ENCODE measurements at regions not wholly inside any gene's neighbourhood (a gene's known extent, or its start where the extent isn't known, plus 50 kb on each side); places are given as distances from the start of the nearest gene placed in this dataset.

DNA sequence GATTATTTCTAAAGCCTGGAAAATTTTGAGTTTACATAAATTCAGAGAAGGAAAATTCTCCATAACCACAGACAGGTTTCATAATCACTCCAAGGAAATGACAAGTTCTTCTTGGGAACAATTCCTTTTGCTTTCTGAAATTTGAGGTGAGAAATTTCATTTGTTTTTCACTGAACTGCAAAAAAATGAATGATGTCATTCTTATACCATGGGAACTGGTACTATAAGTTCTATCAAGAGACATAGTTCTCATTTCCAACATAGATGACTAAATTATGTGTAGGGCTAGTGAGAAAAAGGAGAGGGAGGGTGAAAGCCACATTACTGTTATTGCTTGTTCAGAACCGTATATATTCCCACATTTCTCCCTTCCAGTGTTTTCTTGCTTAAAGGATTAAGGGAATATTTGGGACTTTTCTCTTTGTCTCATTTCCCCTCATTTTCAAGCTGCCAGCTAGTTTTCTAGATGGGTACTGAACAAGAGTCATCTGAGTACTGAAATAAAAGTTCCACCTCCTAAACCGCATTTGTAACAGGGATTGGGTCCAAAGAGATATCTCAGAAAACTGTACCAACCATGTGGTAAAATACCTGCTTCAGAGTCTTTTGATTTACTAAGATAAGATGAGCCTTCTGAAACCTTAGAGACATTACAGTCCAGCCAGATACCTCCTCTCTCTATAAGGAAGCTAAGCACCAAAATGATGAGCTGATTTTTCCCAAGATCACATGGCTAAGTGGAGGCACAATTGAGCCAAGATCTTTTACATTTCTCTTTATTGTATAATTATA lies 144.3 kb upstream of the PRDM1 start:
- ChIA-PET CTCF (interaction anchor here (1.8 kb wide), 1 partner anchor 18 kb away, joined by 4 read pairs; no protein-coding TSS in a partner anchor), POLR2A (no interaction called here)
- peaks cover 7% of the 10 kb centered on the region for H3K9me3 Mint-ChIP-seq
- H3K27ac Mint-ChIP-seq = no peak overlapping the region
- H3K4me3 Mint-ChIP-seq = no peak overlapping the region
- no peaks in the 10 kb centered on the region for H3K36me3 Mint-ChIP-seq (ENCODE audit: low read depth)
- DNase-seq = no peak
- H3K27me3 Mint-ChIP-seq = peaks cover 6% of the 10 kb centered on the region
- H3K4me1 Mint-ChIP-seq = peaks cover 3% of the 10 kb centered on the region

DNA sequence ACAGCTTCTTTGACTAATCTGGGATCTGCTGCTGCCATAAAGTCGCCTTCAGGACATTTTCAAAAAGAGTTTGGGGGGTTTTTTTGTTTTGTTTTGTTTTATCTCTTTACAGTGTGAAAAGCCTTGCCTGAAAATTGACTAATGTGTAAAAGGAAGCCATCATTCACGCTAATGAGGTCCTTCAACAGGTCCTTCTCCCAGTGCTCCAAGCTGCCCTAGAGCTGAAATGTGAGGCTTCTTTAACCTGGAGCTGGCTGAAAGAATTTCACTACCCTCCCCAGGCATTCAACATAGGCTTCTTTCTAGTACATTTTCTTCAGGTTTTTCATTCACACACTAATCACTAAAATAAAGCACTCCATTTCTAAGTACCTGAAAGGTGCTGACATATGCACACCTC lies 145.1 kb upstream of the PRDM1 start:
- peaks cover 3% of the 10 kb centered on the region for H3K4me1 Mint-ChIP-seq
- CTCF ChIA-PET = interaction anchor here (0.6 to 1.8 kb wide), 2 partner anchors 18 to 90 kb away, joined by 4 read pairs; no protein-coding TSS in a partner anchor

DNA sequence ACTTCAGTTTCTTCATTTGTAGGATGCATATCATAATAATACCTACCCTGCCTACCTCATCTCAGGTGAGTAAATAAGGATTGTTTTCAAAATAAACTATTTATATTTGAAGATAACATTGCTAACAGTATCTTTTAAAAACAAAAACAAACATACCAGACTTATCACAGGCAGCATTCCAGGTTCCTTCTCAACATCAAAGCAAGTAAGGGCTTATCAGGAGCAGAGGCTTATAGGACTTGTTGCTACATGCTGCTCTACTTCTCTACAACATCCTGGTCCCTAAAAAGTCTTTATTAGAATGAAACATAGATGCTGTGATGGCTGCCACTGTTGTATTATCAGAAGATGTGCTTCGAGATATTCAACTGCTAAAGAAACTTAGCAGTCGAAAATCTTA lies 149.2 kb upstream of the PRDM1 start:
- Mint-ChIP-seq H3K9me3 (peaks cover 7% of the 10 kb centered on the region), H3K4me1 (no peaks in the 10 kb centered on the region), H3K4me3 (no peak overlapping the region), H3K27ac (no peak overlapping the region), H3K27me3 (peaks cover 3% of the 10 kb centered on the region), H3K36me3 (ENCODE audit: low read depth) (no peaks in the 10 kb centered on the region)
- DNase-seq = no peak
- ChIA-PET CTCF (no interaction called here), POLR2A (no interaction called here)

More for the DNA sequence above, 145.1 kb upstream of the PRDM1 start:
- no peak overlapping the region for H3K4me3 Mint-ChIP-seq
- H3K27ac Mint-ChIP-seq = no peak overlapping the region
- no peaks in the 10 kb centered on the region for H3K36me3 Mint-ChIP-seq (ENCODE audit: low read depth)
- POLR2A ChIA-PET = no interaction called here
- H3K27me3 Mint-ChIP-seq = peaks cover 6% of the 10 kb centered on the region
- peaks cover 5% of the 10 kb centered on the region for H3K9me3 Mint-ChIP-seq
- no peak for DNase-seq

DNA sequence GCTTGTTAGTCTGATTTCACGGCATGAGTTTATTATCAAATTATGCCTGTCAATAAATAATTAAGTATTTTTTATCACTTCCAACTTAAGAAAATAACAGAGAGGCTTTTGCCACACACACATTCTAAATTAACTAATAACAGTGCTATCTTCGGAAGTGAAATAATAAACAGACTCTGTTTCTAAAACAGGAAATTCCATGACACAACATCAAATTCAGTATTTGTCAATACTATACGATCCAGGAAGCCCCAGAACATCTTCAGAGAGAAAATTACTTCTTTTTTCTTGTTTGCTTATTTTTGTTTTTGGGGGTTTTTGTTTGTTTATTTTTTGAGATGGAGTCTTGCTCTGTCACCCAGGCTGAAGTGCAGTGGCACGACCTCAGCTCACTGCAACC lies 150.7 kb upstream of the PRDM1 start:
- Mint-ChIP-seq H3K27me3 (peaks cover 3% of the 10 kb centered on the region), H3K9me3 (peaks cover 7% of the 10 kb centered on the region), H3K27ac (no peak overlapping the region), H3K4me3 (no peak overlapping the region), H3K4me1 (no peaks in the 10 kb centered on the region), H3K36me3 (ENCODE audit: low read depth) (no peaks in the 10 kb centered on the region)
- ChIA-PET CTCF (no interaction called here), POLR2A (no interaction called here)
- no peak for DNase-seq

DNA sequence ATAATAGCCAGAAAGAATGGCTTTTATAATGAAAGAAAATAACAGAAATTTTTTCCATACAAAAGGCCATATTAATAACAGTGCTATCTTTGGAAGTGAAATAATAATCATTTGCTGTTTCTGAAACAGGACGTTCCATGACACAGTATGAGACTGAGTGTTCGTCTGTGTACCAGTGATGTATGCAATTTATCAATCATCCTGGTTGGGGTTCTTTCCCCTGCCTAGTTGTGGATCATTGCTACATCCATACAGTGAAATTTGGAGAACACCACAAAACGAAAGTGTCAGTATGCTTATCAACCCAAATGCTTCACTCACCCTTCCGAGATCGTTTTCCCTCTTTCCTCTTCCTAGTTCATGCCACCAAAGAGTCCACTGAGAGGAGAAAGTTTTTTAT lies 151.4 kb upstream of the PRDM1 start:
- Mint-ChIP-seq H3K27me3 (peaks cover 3% of the 10 kb centered on the region), H3K4me1 (no peaks in the 10 kb centered on the region), H3K27ac (no peak overlapping the region), H3K4me3 (no peak overlapping the region), H3K36me3 (ENCODE audit: low read depth) (no peaks in the 10 kb centered on the region), H3K9me3 (peaks cover 7% of the 10 kb centered on the region)
- DNase-seq = no peak
- CTCF ChIA-PET = no interaction called here
- POLR2A ChIA-PET = no interaction called here

DNA sequence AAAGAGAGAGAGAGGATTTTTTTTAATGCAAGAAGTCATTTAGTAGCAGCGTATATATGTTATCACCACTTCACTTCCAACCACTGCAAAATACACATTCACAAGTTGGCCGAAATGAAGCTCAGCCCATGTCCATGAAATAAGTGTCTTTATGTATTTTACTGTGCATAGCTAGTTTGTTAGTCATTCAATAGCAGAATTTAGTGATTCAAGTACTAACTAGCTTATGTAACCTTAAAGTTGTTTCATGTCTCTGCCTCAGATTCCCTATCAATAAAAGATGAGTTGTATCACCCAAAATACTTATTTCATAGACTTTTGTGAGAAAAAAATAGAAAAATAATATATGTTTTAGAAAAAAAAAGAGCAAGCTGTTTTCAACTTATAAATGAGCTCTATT lies 153.7 kb upstream of the PRDM1 start:
- ChIA-PET POLR2A (interaction anchor here (0.7 kb wide), 1 partner anchor 19 kb away, joined by 3 read pairs; no protein-coding TSS in a partner anchor), CTCF (interaction anchor here (0.6 to 1.4 kb wide), 4 partner anchors 17 to 57 kb away, joined by 3 to 4 read pairs (median 4); no protein-coding TSS in a partner anchor)
- no peaks in the 10 kb centered on the region for H3K4me1 Mint-ChIP-seq
- H3K36me3 Mint-ChIP-seq (ENCODE audit: low read depth) = no peaks in the 10 kb centered on the region
- H3K9me3 Mint-ChIP-seq = peaks cover 4% of the 10 kb centered on the region
- no peak overlapping the region for H3K4me3 Mint-ChIP-seq
- DNase-seq = no peak
- no peak overlapping the region for H3K27ac Mint-ChIP-seq
- no peaks in the 10 kb centered on the region for H3K27me3 Mint-ChIP-seq

DNA sequence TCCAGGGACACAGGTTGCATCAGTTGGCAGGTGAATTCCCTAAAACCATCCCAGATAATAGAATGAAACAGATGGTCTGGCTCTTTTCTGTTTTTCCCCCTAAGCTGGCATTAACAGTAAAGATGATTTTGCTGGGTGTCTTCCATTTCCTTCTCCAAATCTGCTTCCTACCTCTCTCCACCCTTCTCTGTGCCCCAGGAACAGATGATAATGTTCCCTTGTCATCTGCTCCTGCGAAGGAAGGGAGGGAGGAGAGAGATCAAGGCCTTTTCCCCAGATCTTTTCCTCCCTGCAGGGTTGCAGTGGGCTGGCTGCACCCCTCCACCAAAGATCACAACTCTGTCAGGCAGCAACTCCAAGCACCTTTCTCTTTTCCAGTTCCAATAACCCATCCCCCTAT lies 156.5 kb upstream of the PRDM1 start:
- DNase-seq = no peak
- H3K27ac Mint-ChIP-seq = no peak overlapping the region

DNA sequence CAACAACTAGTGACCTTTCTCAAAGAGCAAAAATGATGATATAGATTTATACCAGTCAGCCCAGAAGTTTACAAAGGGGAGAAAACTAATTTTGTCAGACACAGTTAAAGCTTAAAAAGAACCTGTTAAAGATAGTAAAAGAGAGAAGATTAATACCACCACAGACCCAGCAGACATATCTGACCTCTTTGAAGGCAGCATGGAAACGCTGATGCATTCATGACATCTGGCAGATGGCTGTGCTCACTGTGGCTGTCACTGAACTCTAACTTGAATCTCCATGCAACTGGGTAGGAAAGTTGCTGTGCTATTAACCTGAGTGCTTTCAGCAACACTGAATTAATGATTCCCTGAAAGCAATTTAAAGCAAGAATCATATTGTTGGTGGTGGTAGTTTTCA lies 159.8 kb upstream of the PRDM1 start:
- CTCF ChIA-PET = no interaction called here
- POLR2A ChIA-PET = no interaction called here
- DNase-seq = no peak
- H3K36me3 Mint-ChIP-seq (ENCODE audit: low read depth) = no peaks in the 10 kb centered on the region
- H3K4me3 Mint-ChIP-seq = no peak overlapping the region
- H3K4me1 Mint-ChIP-seq = no peaks in the 10 kb centered on the region
- H3K27me3 Mint-ChIP-seq = no peaks in the 10 kb centered on the region
- no peak overlapping the region for H3K27ac Mint-ChIP-seq
- peaks cover 8% of the 10 kb centered on the region for H3K9me3 Mint-ChIP-seq

More for the DNA sequence above, 156.5 kb upstream of the PRDM1 start:
- no peak overlapping the region for H3K4me3 Mint-ChIP-seq
- ChIA-PET POLR2A (no interaction called here), CTCF (interaction anchor here (1.2 kb wide), 1 partner anchor 10 kb away, joined by 3 read pairs; no protein-coding TSS in a partner anchor)
- H3K36me3 Mint-ChIP-seq (ENCODE audit: low read depth) = no peaks in the 10 kb centered on the region
- no peaks in the 10 kb centered on the region for H3K27me3 Mint-ChIP-seq
- no peaks in the 10 kb centered on the region for H3K4me1 Mint-ChIP-seq
- H3K9me3 Mint-ChIP-seq = no peaks in the 10 kb centered on the region

DNA sequence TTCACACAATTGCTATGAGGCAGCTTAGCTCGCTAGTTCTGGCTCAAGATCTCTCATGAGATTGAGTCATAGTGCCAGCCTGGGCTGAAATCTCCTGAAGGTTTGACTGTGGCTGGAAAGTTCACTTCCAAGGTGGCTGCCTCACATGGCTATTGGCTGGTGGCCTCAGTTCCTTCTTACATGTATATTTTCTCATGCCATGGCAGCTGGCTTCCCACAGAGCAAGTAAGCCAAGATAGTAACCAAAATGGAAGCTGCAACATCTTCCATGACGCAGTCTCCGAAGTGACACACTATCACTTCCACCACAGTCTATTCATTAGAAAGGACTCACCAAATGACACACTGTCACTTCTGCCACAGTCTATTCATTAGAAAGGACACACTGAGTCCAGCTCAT lies 160.4 kb upstream of the PRDM1 start:
- no peak overlapping the region for H3K4me3 Mint-ChIP-seq
- ChIA-PET CTCF (interaction anchor here (1.1 kb wide), 1 partner anchor 15 kb away, joined by 5 read pairs; no protein-coding TSS in a partner anchor), POLR2A (no interaction called here)
- no peak for DNase-seq
- peaks cover 8% of the 10 kb centered on the region for H3K9me3 Mint-ChIP-seq
- H3K36me3 Mint-ChIP-seq (ENCODE audit: low read depth) = no peaks in the 10 kb centered on the region
- H3K27ac Mint-ChIP-seq = no peak overlapping the region
- H3K27me3 Mint-ChIP-seq = no peaks in the 10 kb centered on the region
- H3K4me1 Mint-ChIP-seq = no peaks in the 10 kb centered on the region

DNA sequence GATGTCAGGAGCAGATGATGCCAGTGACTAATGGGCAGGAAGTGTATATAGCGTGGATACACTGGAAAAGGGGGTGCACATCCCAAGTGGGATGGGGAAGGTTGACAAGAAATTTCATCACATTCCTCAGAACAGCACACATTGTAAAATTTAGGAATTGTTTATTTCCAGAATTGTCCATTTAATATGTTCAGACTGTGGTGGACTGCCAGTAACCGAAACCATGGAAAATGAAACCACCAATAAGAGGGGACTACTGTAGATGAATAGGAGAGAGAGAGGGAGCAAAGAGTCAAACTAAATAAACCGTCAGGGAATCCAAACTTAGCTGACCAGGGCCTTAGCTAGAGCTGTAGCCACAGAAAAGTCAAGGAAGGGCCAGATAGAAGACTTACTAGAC lies 164.4 kb upstream of the PRDM1 start:
- peaks cover 10% of the 10 kb centered on the region for H3K9me3 Mint-ChIP-seq
- DNase-seq = no peak
- H3K27ac Mint-ChIP-seq = no peak overlapping the region
- no peak overlapping the region for H3K4me3 Mint-ChIP-seq
- POLR2A ChIA-PET = no interaction called here
- peaks cover 10% of the 10 kb centered on the region for H3K4me1 Mint-ChIP-seq
- H3K27me3 Mint-ChIP-seq = no peaks in the 10 kb centered on the region
- no peaks in the 10 kb centered on the region for H3K36me3 Mint-ChIP-seq (ENCODE audit: low read depth)
- CTCF ChIA-PET = interaction anchor here (1.0 kb wide), 1 partner anchor 21 kb away, joined by 3 read pairs; no protein-coding TSS in a partner anchor

DNA sequence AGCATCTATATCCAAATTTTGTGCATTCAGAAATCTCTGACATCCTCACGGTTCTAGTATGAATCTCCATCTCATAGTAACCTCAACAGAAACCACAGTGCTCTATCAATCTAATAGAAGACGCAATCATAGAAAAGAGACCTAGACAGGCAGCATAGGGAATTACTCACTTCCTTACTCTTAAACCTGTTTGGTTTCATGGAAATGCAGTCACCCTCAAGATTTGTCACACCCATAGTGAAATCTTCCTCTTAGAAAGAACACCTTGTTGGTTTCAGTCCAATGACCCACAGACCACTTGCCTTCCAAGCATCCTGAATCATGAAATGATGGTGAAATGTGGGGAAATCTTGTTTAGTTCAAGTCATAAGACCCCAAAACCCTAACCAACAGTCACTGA lies 166.1 kb upstream of the PRDM1 start:
- POLR2A ChIA-PET = no interaction called here
- H3K27me3 Mint-ChIP-seq = no peaks in the 10 kb centered on the region
- H3K36me3 Mint-ChIP-seq (ENCODE audit: low read depth) = no peaks in the 10 kb centered on the region
- H3K27ac Mint-ChIP-seq = no peak overlapping the region
- peaks cover 10% of the 10 kb centered on the region for H3K4me1 Mint-ChIP-seq
- H3K4me3 Mint-ChIP-seq = no peak overlapping the region
- no peak for DNase-seq
- H3K9me3 Mint-ChIP-seq = peaks cover 13% of the 10 kb centered on the region
- CTCF ChIA-PET = interaction anchor here (1.0 kb wide), 1 partner anchor 14 kb away, joined by 4 read pairs; no protein-coding TSS in a partner anchor

DNA sequence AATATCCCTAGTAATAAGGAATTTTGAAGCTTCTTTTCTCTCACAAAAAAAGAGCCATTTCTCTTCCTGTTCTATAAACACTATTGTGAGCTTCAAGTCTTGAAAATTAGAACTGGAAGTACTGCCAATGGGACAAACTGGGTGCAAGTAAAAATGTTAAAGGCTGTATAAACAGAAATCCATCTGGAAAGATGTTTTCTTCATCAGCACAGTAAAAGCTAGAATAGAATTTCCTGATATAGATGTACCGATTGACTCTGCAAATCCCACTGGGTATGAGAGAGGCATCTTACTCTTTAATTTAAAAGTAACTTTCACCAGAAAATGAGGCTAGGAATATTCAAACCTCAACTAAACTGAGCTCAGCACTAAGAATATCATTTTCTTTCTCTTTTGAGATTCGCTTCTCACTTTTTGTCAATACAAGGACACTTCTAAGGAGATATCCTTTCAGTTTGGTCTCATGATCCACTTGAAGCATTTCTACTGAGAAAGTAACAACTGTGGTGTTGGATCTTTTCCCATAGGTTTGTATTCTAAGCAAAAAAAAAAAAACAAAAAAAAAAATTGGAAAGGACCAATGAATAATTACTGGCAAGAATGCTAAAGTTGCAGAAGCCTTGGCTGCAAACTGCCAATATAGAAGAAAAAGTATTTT lies 169.0 kb upstream of the PRDM1 start:
- H3K4me1 Mint-ChIP-seq = peaks cover 13% of the 10 kb centered on the region
- H3K27me3 Mint-ChIP-seq = no peaks in the 10 kb centered on the region
- H3K36me3 Mint-ChIP-seq (ENCODE audit: low read depth) = no peaks in the 10 kb centered on the region
- POLR2A ChIA-PET = no interaction called here
- H3K4me3 Mint-ChIP-seq = no peak overlapping the region
- H3K9me3 Mint-ChIP-seq = peaks cover 10% of the 10 kb centered on the region
- DNase-seq = no peak
- CTCF ChIA-PET = interaction anchor here (0.6 to 2.3 kb wide), 6 partner anchors 10 to 182 kb away, joined by 3 to 8 read pairs (median 3); no protein-coding TSS in a partner anchor
- H3K27ac Mint-ChIP-seq = no peak overlapping the region

DNA sequence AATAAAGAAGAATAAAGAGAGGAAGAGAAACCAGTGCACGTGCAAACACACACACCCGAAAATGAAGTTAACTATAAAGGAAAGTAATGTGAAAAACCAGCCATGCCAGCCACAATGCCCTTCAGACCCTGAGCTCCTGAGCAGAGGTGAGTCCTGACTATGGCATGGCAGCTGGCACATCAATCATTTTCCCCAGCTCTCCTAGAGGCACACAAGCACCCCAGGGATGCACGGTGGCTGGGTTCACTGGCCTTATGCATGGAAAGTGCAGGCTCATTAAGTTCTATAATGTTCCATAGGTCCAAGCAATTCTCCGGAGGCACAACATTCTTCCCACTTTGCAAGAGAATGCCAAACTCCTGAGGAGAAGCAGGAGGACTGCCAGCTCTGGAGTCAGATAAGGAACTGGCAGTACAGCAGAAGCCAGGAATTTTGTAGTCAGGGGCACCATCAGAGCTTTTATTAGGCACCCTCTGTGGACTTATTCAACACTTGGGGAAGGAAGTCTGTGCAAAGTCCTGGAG lies 175.0 kb upstream of the PRDM1 start:
- no peak for DNase-seq
- Mint-ChIP-seq H3K27ac (no peak overlapping the region), H3K4me3 (no peak overlapping the region), H3K27me3 (peaks cover 2% of the 10 kb centered on the region), H3K4me1 (peaks cover 3% of the 10 kb centered on the region), H3K9me3 (peaks cover 8% of the 10 kb centered on the region), H3K36me3 (ENCODE audit: low read depth) (no peaks in the 10 kb centered on the region)
- CTCF ChIA-PET = interaction anchor here (1.0 kb wide), 2 partner anchors 11 to 14 kb away, joined by 3 to 5 read pairs; no protein-coding TSS in a partner anchor
- POLR2A ChIA-PET = no interaction called here
